Left colon (tissue), 2 donors: ENCODE measurements at regions not wholly inside any gene's neighbourhood (a gene's known extent, or its start where the extent isn't known, plus 50 kb on each side); places are given as distances from the start of the nearest gene placed in this dataset.

Experiments
- ATAC-seq: fragments of 200-7000 bp; cut with Tn5 transposase; one replicate; pipeline ENCODE4 v1.9.1; 2020; ENCODE audit warnings: mild to moderate bottlenecking, moderate library complexity
- DNase-seq, 2 donors: peaks; one replicate each; pipeline ENCODE4 v3.0.0-alpha.2; 2020
- intact Hi-C, 2 donors: fragments of 100-400 bp; cut with DNase I in 1 of 2; cut with micrococcal nuclease in 1 of 2; formaldehyde crosslinking; loops; one replicate each; pipeline versions ENCODE4 v1.11.2 to v1.14.0; 2022; cut with DNase I, micrococcal nuclease
- donor health status: DM: no; HTN: no; CAD: no.
- donor health status: DM: yes; HTN: yes; CAD: no.

GRCh38 chr4:60019946-60020345 lies 1180.2 kb upstream of the ADGRL3 start:
- intact Hi-C loops = no loop called here
- DNase-seq (no peak), ATAC-seq (no peak)

GRCh38 chr4:60020389-60020788 lies 1179.7 kb upstream of the ADGRL3 start:
- intact Hi-C loops = no loop called here
- no peak for DNase-seq
- no peak for ATAC-seq

- DNase-seq (no peak), ATAC-seq (no peak)
- intact Hi-C loops = no loop called here
Measured at GRCh38 chr4:60033826-60034225, 1166.3 kb upstream of the ADGRL3 start.

- intact Hi-C loops = no loop called here
- DNase-seq (no peak), ATAC-seq (no peak)
Measured at GRCh38 chr4:60034361-60034760, 1165.8 kb upstream of the ADGRL3 start.

- DNase-seq (no peak), ATAC-seq (no peak)
- intact Hi-C loops = no loop called here
Measured at GRCh38 chr4:60039908-60040307, 1160.2 kb upstream of the ADGRL3 start.

GRCh38 chr4:60042231-60042652 lies 1157.9 kb upstream of the ADGRL3 start:
- DNase-seq = no peak
- no peak for ATAC-seq
- intact Hi-C loops = no loop called here

GRCh38 chr4:60042941-60043340 lies 1157.2 kb upstream of the ADGRL3 start:
- intact Hi-C loops = no loop called here
- DNase-seq = no peak
- ATAC-seq = no peak

- DNase-seq (no peak), ATAC-seq (no peak)
- intact Hi-C loops = no loop called here
Measured at GRCh38 chr4:60078984-60079383, 1121.1 kb upstream of the ADGRL3 start.

- intact Hi-C loops = no loop called here
- DNase-seq = no peak
- ATAC-seq = no peak
Measured at GRCh38 chr4:60081839-60082238, 1118.3 kb upstream of the ADGRL3 start.

- intact Hi-C loops = no loop called here
Measured at GRCh38 chr4:60088807-60089486, 1111.2 kb upstream of the ADGRL3 start.

GRCh38 chr4:60089546-60090273 lies 1110.4 kb upstream of the ADGRL3 start:
- ATAC-seq = no peak
- intact Hi-C loops = no loop called here

More at GRCh38 chr4:60088807-60089486, 1111.2 kb upstream of the ADGRL3 start:
- no peak for ATAC-seq
- DNase-seq = no peak

GRCh38 chr4:60096676-60097075 lies 1103.5 kb upstream of the ADGRL3 start:
- DNase-seq = no peak
- no peak for ATAC-seq
- intact Hi-C loops = no loop called here

More at GRCh38 chr4:60089546-60090273, 1110.4 kb upstream of the ADGRL3 start:
- no peak for DNase-seq

- ATAC-seq = no peak
- no peak for DNase-seq
- intact Hi-C loops = no loop called here
Measured at GRCh38 chr4:60116592-60116991, 1083.5 kb upstream of the ADGRL3 start.

- intact Hi-C loops = no loop called here
- ATAC-seq (no peak), DNase-seq (no peak)
Measured at GRCh38 chr4:60117726-60118323, 1082.3 kb upstream of the ADGRL3 start.

- intact Hi-C loops = no loop called here
- no peak for ATAC-seq
- no peak for DNase-seq
Measured at GRCh38 chr4:60122820-60123219, 1077.3 kb upstream of the ADGRL3 start.

- DNase-seq (no peak), ATAC-seq (no peak)
- intact Hi-C loops = no loop called here
Measured at GRCh38 chr4:60128888-60129287, 1071.2 kb upstream of the ADGRL3 start.

- ATAC-seq = no peak
- no peak for DNase-seq
- intact Hi-C loops = no loop called here
Measured at GRCh38 chr4:60129740-60130139, 1070.4 kb upstream of the ADGRL3 start.

GRCh38 chr4:60133375-60133774 lies 1066.8 kb upstream of the ADGRL3 start:
- intact Hi-C loops = no loop called here
- ATAC-seq = no peak
- DNase-seq = no peak

- no peak for ATAC-seq
- DNase-seq = no peak
- intact Hi-C loops = no loop called here
Measured at GRCh38 chr4:60134099-60134498, 1066.0 kb upstream of the ADGRL3 start.

GRCh38 chr4:60155088-60155487 lies 1045.0 kb upstream of the ADGRL3 start:
- ATAC-seq (no peak), DNase-seq (no peak)
- intact Hi-C loops = no loop called here
